WTC11 (cell line): ENCODE measurements at regions not wholly inside any gene's neighbourhood (a gene's known extent, or its start where the extent isn't known, plus 50 kb on each side); places are given as distances from the start of the nearest gene placed in this dataset.

Source experiments
- ATAC-seq: fragments of 200-7000 bp; cut with Tn5 transposase; 2 replicates; pipeline ENCODE4 v1.10.0; 2021; ENCODE audit warnings: mild to moderate bottlenecking, moderate library complexity
- CTCF ChIA-PET: fragments of 300-600 bp; sonication (Branson Sonifier 250); formaldehyde crosslinking; loops from one replicate; lab custom pipeline; 2021; ENCODE audit warnings: antibody characterized with exemption; lab: Charles Lee
- POLR2A ChIA-PET: fragments of 350-600 bp; sonication (Branson Sonifier 250); formaldehyde crosslinking; loops from one replicate; lab custom pipeline; 2021; ENCODE audit warnings: antibody characterized with exemption; lab: Charles Lee
- DNase-seq: peaks from one replicate; pipeline ENCODE4 v3.0.0; 2021; ENCODE audit warnings: low spot score
- H3K27ac Mint-ChIP-seq: 2 replicates; pipeline ENCODE4 v1.8.0; 2021; ENCODE audit warnings: mixed read lengths
- H3K27me3 Mint-ChIP-seq: 2 replicates; pipeline ENCODE4 v1.8.0; 2021; ENCODE audit warnings: low read depth, mild to moderate bottlenecking, moderate library complexity, mixed read lengths
- H3K36me3 Mint-ChIP-seq: 2 replicates; pipeline ENCODE4 v1.8.0; 2021; ENCODE audit warnings: mixed read lengths
- H3K4me1 Mint-ChIP-seq: 2 replicates; pipeline ENCODE4 v1.8.0; 2022; ENCODE audit warnings: mixed read lengths
- H3K4me3 Mint-ChIP-seq: 2 replicates; pipeline ENCODE4 v1.8.0; 2021; ENCODE audit warnings: mild to moderate bottlenecking, moderate library complexity, mixed read lengths
- H3K9me3 Mint-ChIP-seq: 2 replicates; pipeline ENCODE4 v1.8.0; 2021; ENCODE audit warnings: mixed read lengths
- ELF4 ChIP-seq: sonication (generic); formaldehyde crosslinking; IDR thresholded peaks from 2 replicates; pipeline ENCODE4 v1.8.1; 2022; ENCODE audit warnings: low read depth, mild to moderate bottlenecking, moderate library complexity, missing genetic modification reagents
- GRHL2 ChIP-seq: fragments of 250-450 bp; sonication (Bioruptor Pico); IDR thresholded peaks from 2 replicates; pipeline ENCODE4 v1.8.0; 2022; ENCODE audit warnings: mild to moderate bottlenecking, moderate library complexity; ENCODE audit not compliant: insufficient replicate concordance, severe bottlenecking
- SMAD4 ChIP-seq: sonication (generic); formaldehyde crosslinking; IDR thresholded peaks from 2 replicates; pipeline ENCODE4 v1.8.0; 2022; ENCODE audit warnings: mild to moderate bottlenecking, missing genetic modification reagents
- TEAD1 ChIP-seq: sonication (generic); formaldehyde crosslinking; IDR thresholded peaks from 2 replicates; pipeline ENCODE4 v1.8.0; 2022; ENCODE audit warnings: mild to moderate bottlenecking, missing genetic modification reagents
- ZNF423 ChIP-seq: fragments of 250-450 bp; sonication (Bioruptor Pico); IDR thresholded peaks from 2 replicates; pipeline ENCODE4 v2.1.2; 2022; ENCODE audit warnings: mild to moderate bottlenecking, moderate library complexity
- TF ChIP-seq, protein P1 (sequence below): sonication (generic); formaldehyde crosslinking; IDR thresholded peaks from 2 replicates; pipeline ENCODE4 v1.8.1; 2022; ENCODE audit warnings: low read depth, missing genetic modification reagents, borderline replicate concordance
- TF ChIP-seq, protein P2 (sequence below): sonication (generic); formaldehyde crosslinking; IDR thresholded peaks from 2 replicates; pipeline ENCODE4 v1.8.0; 2022; ENCODE audit warnings: mild to moderate bottlenecking, missing genetic modification reagents
- TF ChIP-seq, protein P3 (sequence below): sonication (generic); formaldehyde crosslinking; IDR thresholded peaks from 2 replicates; pipeline ENCODE4 v1.8.1; 2023; ENCODE audit warnings: mild to moderate bottlenecking, missing genetic modification reagents, moderate library complexity
- TF ChIP-seq, protein P4 (sequence below): sonication (generic); formaldehyde crosslinking; IDR thresholded peaks from 2 replicates; pipeline ENCODE4 v1.8.1; 2022; ENCODE audit warnings: missing genetic modification reagents, borderline replicate concordance
- TF ChIP-seq, protein P5 (sequence below): fragments of 200-600 bp; IDR thresholded peaks from 2 replicates; pipeline ENCODE4 v1.8.0; 2022; ENCODE audit warnings: antibody characterized with exemption
- TF ChIP-seq, protein P6 (sequence below): fragments of 250-450 bp; sonication (Bioruptor Pico); IDR thresholded peaks from 2 replicates; pipeline ENCODE4 v1.8.0; 2021; ENCODE audit warnings: mild to moderate bottlenecking
- TF ChIP-seq, protein P7 (sequence below): sonication (generic); formaldehyde crosslinking; IDR thresholded peaks from 2 replicates; pipeline ENCODE4 v1.8.0; 2023; ENCODE audit warnings: mild to moderate bottlenecking, missing genetic modification reagents
- TF ChIP-seq, protein P8 (sequence below): fragments of 250-450 bp; sonication (Bioruptor Pico); IDR thresholded peaks from 2 replicates; pipeline ENCODE4 v1.9.0; 2021; ENCODE audit warnings: mild to moderate bottlenecking, borderline replicate concordance

DNA sequence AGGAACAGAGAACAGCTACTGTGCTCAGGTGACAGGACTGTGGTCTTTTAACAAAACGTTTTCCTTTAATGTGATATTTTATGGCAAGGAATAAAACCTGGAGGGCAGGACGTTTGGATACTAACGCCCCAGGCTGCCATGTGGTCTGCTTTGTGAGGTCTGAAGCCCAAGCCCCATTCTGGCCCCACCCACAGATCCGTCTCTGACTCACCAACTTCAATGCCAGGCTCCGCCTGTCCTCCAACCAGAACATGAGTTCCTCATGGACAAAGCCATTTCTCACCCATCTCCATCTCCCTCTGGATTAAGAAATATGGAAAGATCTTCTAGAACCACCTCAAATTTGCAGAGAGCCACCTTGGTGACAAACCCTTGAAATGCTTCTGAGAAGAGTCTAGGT lies 148.8 kb downstream of the CRYBB2 start (continued):
- TF ChIP-seq GRHL2 (CRISPR knock-in tag): no peak
- TF ChIP-seq, protein P1, sequence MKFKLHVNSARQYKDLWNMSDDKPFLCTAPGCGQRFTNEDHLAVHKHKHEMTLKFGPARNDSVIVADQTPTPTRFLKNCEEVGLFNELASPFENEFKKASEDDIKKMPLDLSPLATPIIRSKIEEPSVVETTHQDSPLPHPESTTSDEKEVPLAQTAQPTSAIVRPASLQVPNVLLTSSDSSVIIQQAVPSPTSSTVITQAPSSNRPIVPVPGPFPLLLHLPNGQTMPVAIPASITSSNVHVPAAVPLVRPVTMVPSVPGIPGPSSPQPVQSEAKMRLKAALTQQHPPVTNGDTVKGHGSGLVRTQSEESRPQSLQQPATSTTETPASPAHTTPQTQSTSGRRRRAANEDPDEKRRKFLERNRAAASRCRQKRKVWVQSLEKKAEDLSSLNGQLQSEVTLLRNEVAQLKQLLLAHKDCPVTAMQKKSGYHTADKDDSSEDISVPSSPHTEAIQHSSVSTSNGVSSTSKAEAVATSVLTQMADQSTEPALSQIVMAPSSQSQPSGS (CRISPR knock-in tag): no peak
- TF ChIP-seq, protein P2, sequence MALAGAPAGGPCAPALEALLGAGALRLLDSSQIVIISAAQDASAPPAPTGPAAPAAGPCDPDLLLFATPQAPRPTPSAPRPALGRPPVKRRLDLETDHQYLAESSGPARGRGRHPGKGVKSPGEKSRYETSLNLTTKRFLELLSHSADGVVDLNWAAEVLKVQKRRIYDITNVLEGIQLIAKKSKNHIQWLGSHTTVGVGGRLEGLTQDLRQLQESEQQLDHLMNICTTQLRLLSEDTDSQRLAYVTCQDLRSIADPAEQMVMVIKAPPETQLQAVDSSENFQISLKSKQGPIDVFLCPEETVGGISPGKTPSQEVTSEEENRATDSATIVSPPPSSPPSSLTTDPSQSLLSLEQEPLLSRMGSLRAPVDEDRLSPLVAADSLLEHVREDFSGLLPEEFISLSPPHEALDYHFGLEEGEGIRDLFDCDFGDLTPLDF (CRISPR knock-in tag): no peak

DNA sequence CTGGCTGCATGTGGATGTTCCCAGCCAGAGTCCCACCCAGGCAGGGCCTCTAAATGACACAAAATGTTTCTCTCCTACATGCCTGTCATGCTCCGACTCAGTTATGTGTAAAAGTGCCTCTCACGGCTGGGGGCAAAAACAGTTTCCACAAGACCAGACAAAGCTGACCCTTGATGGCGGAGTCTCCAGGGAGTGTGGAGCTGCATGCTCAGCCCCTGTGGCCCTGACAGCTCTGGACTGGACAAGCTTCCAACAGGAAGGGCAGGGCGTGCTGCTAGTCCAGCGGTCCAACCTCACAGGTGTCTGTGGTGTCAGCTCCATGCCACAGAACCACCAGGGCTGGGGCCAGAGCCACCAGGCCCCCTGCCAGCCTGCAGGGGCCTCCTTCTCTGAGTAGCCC lies 149.6 kb downstream of the CRYBB2 start:
- Mint-ChIP-seq H3K4me1 (no peaks in the 10 kb centered on the region), H3K27me3 (no peaks in the 10 kb centered on the region), H3K9me3 (no peaks in the 10 kb centered on the region), H3K4me3 (no peak overlapping the region), H3K36me3 (no peaks in the 10 kb centered on the region), H3K27ac (no peak overlapping the region)
- DNase-seq (no peak), ATAC-seq (no peak)
- ChIA-PET POLR2A (no interaction called here), CTCF (no interaction called here)
- TF ChIP-seq, protein P3, sequence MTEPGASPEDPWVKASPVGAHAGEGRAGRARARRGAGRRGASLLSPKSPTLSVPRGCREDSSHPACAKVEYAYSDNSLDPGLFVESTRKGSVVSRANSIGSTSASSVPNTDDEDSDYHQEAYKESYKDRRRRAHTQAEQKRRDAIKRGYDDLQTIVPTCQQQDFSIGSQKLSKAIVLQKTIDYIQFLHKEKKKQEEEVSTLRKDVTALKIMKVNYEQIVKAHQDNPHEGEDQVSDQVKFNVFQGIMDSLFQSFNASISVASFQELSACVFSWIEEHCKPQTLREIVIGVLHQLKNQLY (CRISPR knock-in tag): no peak

DNA sequence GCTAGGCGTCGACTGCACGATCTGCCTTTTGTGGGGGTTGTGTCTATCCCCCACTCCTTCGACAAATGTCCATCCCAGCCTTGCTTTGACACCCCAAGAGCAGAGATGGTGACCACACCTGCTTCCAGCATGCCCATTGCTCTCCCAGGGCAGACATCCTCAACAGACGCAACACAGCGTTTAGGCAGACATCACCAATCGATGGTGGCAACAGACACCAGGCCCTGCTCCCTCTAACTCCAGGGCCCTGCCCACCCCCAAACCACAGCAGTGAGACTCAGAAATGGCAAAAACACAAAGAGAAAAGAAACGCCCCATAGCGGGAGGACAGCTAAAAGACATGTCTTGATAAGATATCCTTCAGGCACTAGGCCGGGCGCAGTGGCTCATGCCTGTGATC lies 150.9 kb downstream of the CRYBB2 start:
- ChIA-PET POLR2A (interaction anchor here (0.6 kb wide), 1 partner anchor 12 kb away, joined by 3 read pairs; no protein-coding TSS in a partner anchor), CTCF (interaction anchor here (0.8 to 1.3 kb wide), 2 partner anchors 8 to 13 kb away, joined by 3 read pairs; no protein-coding TSS in a partner anchor)
- DNase-seq (no peak), ATAC-seq (no peak)
- no peaks in the 10 kb centered on the region for H3K36me3 Mint-ChIP-seq
- TF ChIP-seq, protein P4, sequence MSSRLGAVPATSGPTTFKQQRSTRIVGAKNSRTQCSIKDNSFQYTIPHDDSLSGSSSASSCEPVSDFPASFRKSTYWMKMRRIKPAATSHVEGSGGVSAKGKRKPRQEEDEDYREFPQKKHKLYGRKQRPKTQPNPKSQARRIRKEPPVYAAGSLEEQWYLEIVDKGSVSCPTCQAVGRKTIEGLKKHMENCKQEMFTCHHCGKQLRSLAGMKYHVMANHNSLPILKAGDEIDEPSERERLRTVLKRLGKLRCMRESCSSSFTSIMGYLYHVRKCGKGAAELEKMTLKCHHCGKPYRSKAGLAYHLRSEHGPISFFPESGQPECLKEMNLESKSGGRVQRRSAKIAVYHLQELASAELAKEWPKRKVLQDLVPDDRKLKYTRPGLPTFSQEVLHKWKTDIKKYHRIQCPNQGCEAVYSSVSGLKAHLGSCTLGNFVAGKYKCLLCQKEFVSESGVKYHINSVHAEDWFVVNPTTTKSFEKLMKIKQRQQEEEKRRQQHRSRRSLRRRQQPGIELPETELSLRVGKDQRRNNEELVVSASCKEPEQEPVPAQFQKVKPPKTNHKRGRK (CRISPR knock-in tag): no peak
- TF ChIP-seq TEAD1 (CRISPR knock-in tag) (no peak), ZNF423 (CRISPR knock-in tag) (no peak)
- TF ChIP-seq, protein P5, sequence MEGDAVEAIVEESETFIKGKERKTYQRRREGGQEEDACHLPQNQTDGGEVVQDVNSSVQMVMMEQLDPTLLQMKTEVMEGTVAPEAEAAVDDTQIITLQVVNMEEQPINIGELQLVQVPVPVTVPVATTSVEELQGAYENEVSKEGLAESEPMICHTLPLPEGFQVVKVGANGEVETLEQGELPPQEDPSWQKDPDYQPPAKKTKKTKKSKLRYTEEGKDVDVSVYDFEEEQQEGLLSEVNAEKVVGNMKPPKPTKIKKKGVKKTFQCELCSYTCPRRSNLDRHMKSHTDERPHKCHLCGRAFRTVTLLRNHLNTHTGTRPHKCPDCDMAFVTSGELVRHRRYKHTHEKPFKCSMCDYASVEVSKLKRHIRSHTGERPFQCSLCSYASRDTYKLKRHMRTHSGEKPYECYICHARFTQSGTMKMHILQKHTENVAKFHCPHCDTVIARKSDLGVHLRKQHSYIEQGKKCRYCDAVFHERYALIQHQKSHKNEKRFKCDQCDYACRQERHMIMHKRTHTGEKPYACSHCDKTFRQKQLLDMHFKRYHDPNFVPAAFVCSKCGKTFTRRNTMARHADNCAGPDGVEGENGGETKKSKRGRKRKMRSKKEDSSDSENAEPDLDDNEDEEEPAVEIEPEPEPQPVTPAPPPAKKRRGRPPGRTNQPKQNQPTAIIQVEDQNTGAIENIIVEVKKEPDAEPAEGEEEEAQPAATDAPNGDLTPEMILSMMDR: no peak
- no peak overlapping the region for H3K4me3 Mint-ChIP-seq
- no peaks in the 10 kb centered on the region for H3K27me3 Mint-ChIP-seq
- no peak overlapping the region for H3K27ac Mint-ChIP-seq
- H3K9me3 Mint-ChIP-seq: no peaks in the 10 kb centered on the region
- no peaks in the 10 kb centered on the region for H3K4me1 Mint-ChIP-seq

DNA sequence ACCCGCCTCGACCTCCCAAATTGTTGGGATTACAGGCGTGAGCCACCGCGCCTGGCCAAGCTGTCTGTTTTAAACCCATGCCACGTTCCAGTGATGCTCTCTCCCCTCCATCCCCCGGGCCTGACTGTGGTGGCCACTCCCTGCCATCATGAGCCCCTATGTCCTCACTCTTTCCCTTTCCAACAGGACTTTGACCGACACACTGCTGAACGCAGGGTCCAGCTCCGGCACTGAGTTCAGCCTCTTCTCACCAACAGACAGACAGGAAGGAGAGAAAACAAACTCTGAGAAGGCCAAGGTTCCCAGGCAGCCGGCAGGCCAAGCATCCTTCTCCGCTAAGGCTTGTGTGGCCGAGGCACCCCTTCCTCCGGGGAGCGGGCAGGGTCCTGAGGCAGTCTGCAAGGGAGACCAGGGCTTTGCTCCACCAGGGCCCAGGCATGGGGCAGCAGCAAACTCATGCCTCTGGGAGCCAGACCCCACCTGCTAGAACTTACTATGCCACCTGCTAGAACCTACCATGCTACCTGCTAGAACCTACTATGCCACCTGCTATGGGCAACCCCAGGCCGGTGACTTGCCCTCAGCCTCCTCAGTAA lies 152.7 kb downstream of the CRYBB2 start:
- ATAC-seq (no peak), DNase-seq (no peak)
- CTCF ChIA-PET: no interaction called here
- Mint-ChIP-seq H3K27ac (no peak overlapping the region), H3K9me3 (no peaks in the 10 kb centered on the region), H3K4me3 (no peak overlapping the region), H3K4me1 (no peaks in the 10 kb centered on the region), H3K27me3 (no peaks in the 10 kb centered on the region), H3K36me3 (no peaks in the 10 kb centered on the region)
- POLR2A ChIA-PET: interaction anchor here (0.6 kb wide), 1 partner anchor 128 kb away, joined by 7 read pairs; no protein-coding TSS in a partner anchor
- TF ChIP-seq ELF4 (CRISPR knock-in tag) (no peak), SMAD4 (CRISPR knock-in tag) (no peak)
- TF ChIP-seq, protein P6, sequence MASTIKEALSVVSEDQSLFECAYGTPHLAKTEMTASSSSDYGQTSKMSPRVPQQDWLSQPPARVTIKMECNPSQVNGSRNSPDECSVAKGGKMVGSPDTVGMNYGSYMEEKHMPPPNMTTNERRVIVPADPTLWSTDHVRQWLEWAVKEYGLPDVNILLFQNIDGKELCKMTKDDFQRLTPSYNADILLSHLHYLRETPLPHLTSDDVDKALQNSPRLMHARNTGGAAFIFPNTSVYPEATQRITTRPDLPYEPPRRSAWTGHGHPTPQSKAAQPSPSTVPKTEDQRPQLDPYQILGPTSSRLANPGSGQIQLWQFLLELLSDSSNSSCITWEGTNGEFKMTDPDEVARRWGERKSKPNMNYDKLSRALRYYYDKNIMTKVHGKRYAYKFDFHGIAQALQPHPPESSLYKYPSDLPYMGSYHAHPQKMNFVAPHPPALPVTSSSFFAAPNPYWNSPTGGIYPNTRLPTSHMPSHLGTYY (CRISPR knock-in tag): no peak
- TF ChIP-seq, protein P7, sequence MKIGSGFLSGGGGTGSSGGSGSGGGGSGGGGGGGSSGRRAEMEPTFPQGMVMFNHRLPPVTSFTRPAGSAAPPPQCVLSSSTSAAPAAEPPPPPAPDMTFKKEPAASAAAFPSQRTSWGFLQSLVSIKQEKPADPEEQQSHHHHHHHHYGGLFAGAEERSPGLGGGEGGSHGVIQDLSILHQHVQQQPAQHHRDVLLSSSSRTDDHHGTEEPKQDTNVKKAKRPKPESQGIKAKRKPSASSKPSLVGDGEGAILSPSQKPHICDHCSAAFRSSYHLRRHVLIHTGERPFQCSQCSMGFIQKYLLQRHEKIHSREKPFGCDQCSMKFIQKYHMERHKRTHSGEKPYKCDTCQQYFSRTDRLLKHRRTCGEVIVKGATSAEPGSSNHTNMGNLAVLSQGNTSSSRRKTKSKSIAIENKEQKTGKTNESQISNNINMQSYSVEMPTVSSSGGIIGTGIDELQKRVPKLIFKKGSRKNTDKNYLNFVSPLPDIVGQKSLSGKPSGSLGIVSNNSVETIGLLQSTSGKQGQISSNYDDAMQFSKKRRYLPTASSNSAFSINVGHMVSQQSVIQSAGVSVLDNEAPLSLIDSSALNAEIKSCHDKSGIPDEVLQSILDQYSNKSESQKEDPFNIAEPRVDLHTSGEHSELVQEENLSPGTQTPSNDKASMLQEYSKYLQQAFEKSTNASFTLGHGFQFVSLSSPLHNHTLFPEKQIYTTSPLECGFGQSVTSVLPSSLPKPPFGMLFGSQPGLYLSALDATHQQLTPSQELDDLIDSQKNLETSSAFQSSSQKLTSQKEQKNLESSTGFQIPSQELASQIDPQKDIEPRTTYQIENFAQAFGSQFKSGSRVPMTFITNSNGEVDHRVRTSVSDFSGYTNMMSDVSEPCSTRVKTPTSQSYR (CRISPR knock-in tag): no peak
- TF ChIP-seq, protein P8, sequence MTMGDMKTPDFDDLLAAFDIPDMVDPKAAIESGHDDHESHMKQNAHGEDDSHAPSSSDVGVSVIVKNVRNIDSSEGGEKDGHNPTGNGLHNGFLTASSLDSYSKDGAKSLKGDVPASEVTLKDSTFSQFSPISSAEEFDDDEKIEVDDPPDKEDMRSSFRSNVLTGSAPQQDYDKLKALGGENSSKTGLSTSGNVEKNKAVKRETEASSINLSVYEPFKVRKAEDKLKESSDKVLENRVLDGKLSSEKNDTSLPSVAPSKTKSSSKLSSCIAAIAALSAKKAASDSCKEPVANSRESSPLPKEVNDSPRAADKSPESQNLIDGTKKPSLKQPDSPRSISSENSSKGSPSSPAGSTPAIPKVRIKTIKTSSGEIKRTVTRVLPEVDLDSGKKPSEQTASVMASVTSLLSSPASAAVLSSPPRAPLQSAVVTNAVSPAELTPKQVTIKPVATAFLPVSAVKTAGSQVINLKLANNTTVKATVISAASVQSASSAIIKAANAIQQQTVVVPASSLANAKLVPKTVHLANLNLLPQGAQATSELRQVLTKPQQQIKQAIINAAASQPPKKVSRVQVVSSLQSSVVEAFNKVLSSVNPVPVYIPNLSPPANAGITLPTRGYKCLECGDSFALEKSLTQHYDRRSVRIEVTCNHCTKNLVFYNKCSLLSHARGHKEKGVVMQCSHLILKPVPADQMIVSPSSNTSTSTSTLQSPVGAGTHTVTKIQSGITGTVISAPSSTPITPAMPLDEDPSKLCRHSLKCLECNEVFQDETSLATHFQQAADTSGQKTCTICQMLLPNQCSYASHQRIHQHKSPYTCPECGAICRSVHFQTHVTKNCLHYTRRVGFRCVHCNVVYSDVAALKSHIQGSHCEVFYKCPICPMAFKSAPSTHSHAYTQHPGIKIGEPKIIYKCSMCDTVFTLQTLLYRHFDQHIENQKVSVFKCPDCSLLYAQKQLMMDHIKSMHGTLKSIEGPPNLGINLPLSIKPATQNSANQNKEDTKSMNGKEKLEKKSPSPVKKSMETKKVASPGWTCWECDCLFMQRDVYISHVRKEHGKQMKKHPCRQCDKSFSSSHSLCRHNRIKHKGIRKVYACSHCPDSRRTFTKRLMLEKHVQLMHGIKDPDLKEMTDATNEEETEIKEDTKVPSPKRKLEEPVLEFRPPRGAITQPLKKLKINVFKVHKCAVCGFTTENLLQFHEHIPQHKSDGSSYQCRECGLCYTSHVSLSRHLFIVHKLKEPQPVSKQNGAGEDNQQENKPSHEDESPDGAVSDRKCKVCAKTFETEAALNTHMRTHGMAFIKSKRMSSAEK: no peak
